HepG2 (cell line): ENCODE measurements at regions not wholly inside any gene's neighbourhood (a gene's known extent, or its start where the extent isn't known, plus 50 kb on each side); places are given as distances from the start of the nearest gene placed in this dataset.

Experiments used
- ELF1 ChIP-seq: sonication (generic); formaldehyde crosslinking; IDR thresholded peaks from 2 replicates; pipeline ENCODE4 v1.4.0; 2020; ENCODE audit warnings: missing genetic modification reagents
- FOXJ3 ChIP-seq: sonication (generic); formaldehyde crosslinking; IDR thresholded peaks from 2 replicates; pipeline ENCODE4 v1.4.0; 2020; ENCODE audit warnings: missing genetic modification reagents, mild to moderate bottlenecking, borderline replicate concordance
- HCFC1 ChIP-seq: fragments of 150-350 bp; IDR thresholded peaks from 2 replicates; pipeline ENCODE4 v1.6.1; 2014; ENCODE audit warnings: low read depth, low read length
- NFE2L1 ChIP-seq: sonication (generic); formaldehyde crosslinking; IDR thresholded peaks from 2 replicates; pipeline ENCODE4 v1.4.0; 2020; ENCODE audit warnings: missing genetic modification reagents, mild to moderate bottlenecking, borderline replicate concordance
- ONECUT2 ChIP-seq: sonication (generic); formaldehyde crosslinking; IDR thresholded peaks from 2 replicates; pipeline ENCODE4 v1.4.0; 2020; ENCODE audit warnings: missing genetic modification reagents
- POLR2AphosphoS5 ChIP-seq: IDR thresholded peaks from 2 replicates; pipeline ENCODE4 v1.6.1; 2012; ENCODE audit warnings: low read depth, low read length
- SIN3A ChIP-seq: IDR thresholded peaks from 2 replicates; pipeline ENCODE4 v1.6.1; 2011; ENCODE audit warnings: low read depth, mild to moderate bottlenecking, control low read depth, low read length, borderline replicate concordance
- TRIM24 ChIP-seq: sonication (generic); formaldehyde crosslinking; IDR thresholded peaks from 2 replicates; pipeline ENCODE4 v1.8.0; 2022; ENCODE audit warnings: mild to moderate bottlenecking, missing genetic modification reagents
- YY1 ChIP-seq: IDR thresholded peaks from 2 replicates; pipeline ENCODE4 v1.6.1; 2011; ENCODE audit warnings: low read length, low read depth, moderate library complexity, mild to moderate bottlenecking; ENCODE audit not compliant: insufficient read depth, insufficient replicate concordance
- TF ChIP-seq, protein P1 (sequence below): sonication (generic); formaldehyde crosslinking; IDR thresholded peaks from 2 replicates; pipeline ENCODE4 v1.8.0; 2022; ENCODE audit warnings: mild to moderate bottlenecking, missing genetic modification reagents, moderate library complexity
- TF ChIP-seq, protein P2 (sequence below): sonication (generic); formaldehyde crosslinking; IDR thresholded peaks from 2 replicates; pipeline ENCODE4 v1.4.0; 2020; ENCODE audit warnings: missing genetic modification reagents
- TF ChIP-seq, protein P3 (sequence below), 2 experiments: IDR thresholded peaks; 2 replicates each; pipeline ENCODE4 v1.6.1; 2011 to 2012; ENCODE audit warnings: low read length in 2 of 2, borderline replicate concordance in 1 of 2, low read depth in 1 of 2, mild to moderate bottlenecking in 1 of 2, moderate library complexity in 1 of 2
- TF ChIP-seq, protein P4 (sequence below): IDR thresholded peaks from 2 replicates; pipeline ENCODE4 v1.6.1; 2016

DNA sequence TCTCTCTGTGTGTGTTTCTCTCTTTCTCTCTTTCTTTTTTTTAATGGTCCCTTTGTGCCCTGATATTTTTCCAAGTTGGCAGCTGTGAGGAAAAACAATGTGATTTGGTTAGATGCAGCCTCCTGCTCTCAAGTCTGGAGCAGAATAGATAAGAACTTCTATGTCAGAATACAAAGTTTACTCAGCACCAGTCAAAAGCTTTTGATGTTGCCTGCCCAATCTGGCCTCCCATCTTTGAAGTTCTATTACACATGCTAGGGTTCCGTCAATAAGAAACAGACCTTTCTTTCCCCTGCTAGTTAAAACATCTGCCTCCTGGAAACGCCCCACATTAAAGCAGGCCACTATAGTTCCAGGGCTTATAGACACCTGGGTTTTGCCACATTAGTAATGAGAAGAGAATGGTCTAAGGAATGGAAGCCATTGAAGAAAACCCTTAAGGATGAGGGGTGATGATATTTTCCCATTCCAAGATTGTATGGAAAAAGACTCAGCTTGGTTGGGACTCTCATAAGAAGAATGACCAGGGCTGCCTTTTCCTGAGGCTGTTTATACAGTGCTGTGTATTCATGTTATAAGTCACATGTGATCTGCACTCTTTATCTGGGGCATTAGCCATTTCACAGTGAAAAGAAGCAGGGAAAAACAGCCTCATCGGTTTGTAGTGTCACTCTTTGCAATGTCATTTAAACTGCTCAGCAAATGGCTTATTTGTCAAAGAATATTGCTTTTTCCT is 414.7 kb upstream of the PROX1 start:
- TF ChIP-seq POLR2AphosphoS5, result no peak
- TF ChIP-seq, protein P1, sequence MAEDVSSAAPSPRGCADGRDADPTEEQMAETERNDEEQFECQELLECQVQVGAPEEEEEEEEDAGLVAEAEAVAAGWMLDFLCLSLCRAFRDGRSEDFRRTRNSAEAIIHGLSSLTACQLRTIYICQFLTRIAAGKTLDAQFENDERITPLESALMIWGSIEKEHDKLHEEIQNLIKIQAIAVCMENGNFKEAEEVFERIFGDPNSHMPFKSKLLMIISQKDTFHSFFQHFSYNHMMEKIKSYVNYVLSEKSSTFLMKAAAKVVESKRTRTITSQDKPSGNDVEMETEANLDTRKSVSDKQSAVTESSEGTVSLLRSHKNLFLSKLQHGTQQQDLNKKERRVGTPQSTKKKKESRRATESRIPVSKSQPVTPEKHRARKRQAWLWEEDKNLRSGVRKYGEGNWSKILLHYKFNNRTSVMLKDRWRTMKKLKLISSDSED (CRISPR knock-in tag), result no peak
- TF ChIP-seq FOXJ3, result peak; percentile 82
- TF ChIP-seq YY1, result no peak
- no peak for TF ChIP-seq HCFC1
- TF ChIP-seq ONECUT2 (CRISPR knock-in tag), result no peak; the same call in 1 of the 2 replicates
- TF ChIP-seq ELF1 (CRISPR knock-in tag), result 0 out of 2 replicates have a peak, but pooled peaks have one; percentile 16
- TF ChIP-seq, protein P2, sequence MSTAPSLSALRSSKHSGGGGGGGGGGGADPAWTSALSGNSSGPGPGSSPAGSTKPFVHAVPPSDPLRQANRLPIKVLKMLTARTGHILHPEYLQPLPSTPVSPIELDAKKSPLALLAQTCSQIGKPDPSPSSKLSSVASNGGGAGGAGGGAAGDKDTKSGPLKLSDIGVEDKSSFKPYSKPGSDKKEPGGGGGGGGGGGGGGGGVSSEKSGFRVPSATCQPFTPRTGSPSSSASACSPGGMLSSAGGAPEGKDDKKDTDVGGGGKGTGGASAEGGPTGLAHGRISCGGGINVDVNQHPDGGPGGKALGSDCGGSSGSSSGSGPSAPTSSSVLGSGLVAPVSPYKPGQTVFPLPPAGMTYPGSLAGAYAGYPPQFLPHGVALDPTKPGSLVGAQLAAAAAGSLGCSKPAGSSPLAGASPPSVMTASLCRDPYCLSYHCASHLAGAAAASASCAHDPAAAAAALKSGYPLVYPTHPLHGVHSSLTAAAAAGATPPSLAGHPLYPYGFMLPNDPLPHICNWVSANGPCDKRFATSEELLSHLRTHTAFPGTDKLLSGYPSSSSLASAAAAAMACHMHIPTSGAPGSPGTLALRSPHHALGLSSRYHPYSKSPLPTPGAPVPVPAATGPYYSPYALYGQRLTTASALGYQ, result peak; percentile 77; the same call in 1 of the 2 replicates
- TF ChIP-seq SIN3A, result 0 out of 2 replicates have a peak, but pooled peaks have one; percentile 43
- TF ChIP-seq NFE2L1 (CRISPR knock-in tag), result no peak
- no peak for TF ChIP-seq TRIM24 (CRISPR knock-in tag)
- TF ChIP-seq, protein P3, sequence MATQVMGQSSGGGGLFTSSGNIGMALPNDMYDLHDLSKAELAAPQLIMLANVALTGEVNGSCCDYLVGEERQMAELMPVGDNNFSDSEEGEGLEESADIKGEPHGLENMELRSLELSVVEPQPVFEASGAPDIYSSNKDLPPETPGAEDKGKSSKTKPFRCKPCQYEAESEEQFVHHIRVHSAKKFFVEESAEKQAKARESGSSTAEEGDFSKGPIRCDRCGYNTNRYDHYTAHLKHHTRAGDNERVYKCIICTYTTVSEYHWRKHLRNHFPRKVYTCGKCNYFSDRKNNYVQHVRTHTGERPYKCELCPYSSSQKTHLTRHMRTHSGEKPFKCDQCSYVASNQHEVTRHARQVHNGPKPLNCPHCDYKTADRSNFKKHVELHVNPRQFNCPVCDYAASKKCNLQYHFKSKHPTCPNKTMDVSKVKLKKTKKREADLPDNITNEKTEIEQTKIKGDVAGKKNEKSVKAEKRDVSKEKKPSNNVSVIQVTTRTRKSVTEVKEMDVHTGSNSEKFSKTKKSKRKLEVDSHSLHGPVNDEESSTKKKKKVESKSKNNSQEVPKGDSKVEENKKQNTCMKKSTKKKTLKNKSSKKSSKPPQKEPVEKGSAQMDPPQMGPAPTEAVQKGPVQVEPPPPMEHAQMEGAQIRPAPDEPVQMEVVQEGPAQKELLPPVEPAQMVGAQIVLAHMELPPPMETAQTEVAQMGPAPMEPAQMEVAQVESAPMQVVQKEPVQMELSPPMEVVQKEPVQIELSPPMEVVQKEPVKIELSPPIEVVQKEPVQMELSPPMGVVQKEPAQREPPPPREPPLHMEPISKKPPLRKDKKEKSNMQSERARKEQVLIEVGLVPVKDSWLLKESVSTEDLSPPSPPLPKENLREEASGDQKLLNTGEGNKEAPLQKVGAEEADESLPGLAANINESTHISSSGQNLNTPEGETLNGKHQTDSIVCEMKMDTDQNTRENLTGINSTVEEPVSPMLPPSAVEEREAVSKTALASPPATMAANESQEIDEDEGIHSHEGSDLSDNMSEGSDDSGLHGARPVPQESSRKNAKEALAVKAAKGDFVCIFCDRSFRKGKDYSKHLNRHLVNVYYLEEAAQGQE (IDR thresholded peaks at IDR 0.05; ENCODE audit: borderline replicate concordance in 1 of 2, low read depth in 1 of 2, low read length in 2 of 2), result 0 out of 4 replicates have a peak, but pooled peaks of 1 of the 2 experiments have one; percentile 36
- TF ChIP-seq, protein P4, sequence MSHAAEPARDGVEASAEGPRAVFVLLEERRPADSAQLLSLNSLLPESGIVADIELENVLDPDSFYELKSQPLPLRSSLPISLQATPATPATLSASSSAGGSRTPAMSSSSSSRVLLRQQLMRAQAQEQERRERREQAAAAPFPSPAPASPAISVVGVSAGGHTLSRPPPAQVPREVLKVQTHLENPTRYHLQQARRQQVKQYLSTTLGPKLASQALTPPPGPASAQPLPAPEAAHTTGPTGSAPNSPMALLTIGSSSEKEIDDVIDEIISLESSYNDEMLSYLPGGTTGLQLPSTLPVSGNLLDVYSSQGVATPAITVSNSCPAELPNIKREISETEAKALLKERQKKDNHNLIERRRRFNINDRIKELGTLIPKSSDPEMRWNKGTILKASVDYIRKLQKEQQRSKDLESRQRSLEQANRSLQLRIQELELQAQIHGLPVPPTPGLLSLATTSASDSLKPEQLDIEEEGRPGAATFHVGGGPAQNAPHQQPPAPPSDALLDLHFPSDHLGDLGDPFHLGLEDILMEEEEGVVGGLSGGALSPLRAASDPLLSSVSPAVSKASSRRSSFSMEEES, result peak; percentile 63
